ENCODE measurements at regions not wholly inside any gene's neighbourhood (a gene's known extent, or its start where the extent isn't known, plus 50 kb on each side); places are given as distances from the start of the nearest gene placed in this dataset.

DNA sequence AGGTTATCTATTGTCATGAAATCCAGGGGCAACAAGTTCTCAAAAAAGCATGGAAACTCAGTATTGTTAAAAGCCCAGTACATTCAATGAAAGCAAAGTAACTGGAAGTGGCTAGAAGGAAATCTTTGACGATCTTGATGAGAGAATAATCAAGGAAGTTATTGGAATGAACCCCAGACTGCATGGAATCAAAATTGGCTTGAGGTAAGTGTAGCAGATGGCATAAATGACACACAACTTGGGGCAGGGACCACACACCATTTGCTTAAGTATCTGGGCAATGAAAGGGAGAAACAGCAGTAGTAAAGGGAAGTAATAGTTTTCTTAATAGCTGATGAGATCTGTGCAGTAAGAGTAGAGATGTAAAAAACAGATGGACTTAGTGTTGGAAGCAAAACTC lies 238.0 kb downstream of the HS3ST3A1 start:
- TF ChIP-seq POLR2A (IDR thresholded peaks at IDR 0.05; ENCODE audit: low read depth, low read length) (no peak), MYC (IDR thresholded peaks at IDR 0.05; ENCODE audit: low read depth, low read length) (no peak)
- TF ChIP-seq, protein P1, sequence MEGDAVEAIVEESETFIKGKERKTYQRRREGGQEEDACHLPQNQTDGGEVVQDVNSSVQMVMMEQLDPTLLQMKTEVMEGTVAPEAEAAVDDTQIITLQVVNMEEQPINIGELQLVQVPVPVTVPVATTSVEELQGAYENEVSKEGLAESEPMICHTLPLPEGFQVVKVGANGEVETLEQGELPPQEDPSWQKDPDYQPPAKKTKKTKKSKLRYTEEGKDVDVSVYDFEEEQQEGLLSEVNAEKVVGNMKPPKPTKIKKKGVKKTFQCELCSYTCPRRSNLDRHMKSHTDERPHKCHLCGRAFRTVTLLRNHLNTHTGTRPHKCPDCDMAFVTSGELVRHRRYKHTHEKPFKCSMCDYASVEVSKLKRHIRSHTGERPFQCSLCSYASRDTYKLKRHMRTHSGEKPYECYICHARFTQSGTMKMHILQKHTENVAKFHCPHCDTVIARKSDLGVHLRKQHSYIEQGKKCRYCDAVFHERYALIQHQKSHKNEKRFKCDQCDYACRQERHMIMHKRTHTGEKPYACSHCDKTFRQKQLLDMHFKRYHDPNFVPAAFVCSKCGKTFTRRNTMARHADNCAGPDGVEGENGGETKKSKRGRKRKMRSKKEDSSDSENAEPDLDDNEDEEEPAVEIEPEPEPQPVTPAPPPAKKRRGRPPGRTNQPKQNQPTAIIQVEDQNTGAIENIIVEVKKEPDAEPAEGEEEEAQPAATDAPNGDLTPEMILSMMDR (IDR thresholded peaks at IDR 0.05; ENCODE audit: extremely low read depth in 1 of 2, insufficient read depth in 1 of 2, low read depth in 1 of 2, low read length in 2 of 2): no peak

Measured in endothelial cell of umbilical vein (primary cell).